ENCODE measurements at regions not wholly inside any gene's neighbourhood (a gene's known extent, or its start where the extent isn't known, plus 50 kb on each side); places are given as distances from the start of the nearest gene placed in this dataset.

GRCh38 chr2:211133766-211134165, 577.4 kb downstream of the CPS1 start:
- no peak for DNase-seq (ENCODE audit: low read depth in 2 of 2, low spot score in 1 of 2)

- no peak for DNase-seq (ENCODE audit: low read depth in 2 of 2, low spot score in 1 of 2)
These were observed 582.2 kb downstream of the CPS1 start for GRCh38 chr2:211138551-211138950.

GRCh38 chr2:211141646-211142045, 585.2 kb downstream of the CPS1 start:
- DNase-seq (ENCODE audit: low read depth in 2 of 2, low spot score in 1 of 2): no peak

- DNase-seq (ENCODE audit: low read depth in 2 of 2, low spot score in 1 of 2): no peak
These were observed 587.7 kb downstream of the CPS1 start for GRCh38 chr2:211144078-211144477.

GRCh38 chr2:211144974-211145665, 588.7 kb downstream of the CPS1 start:
- no peak for DNase-seq (ENCODE audit: low read depth in 2 of 2, low spot score in 1 of 2)

- DNase-seq (ENCODE audit: low read depth in 2 of 2, low spot score in 1 of 2): no peak
These were observed 593.3 kb downstream of the CPS1 start for GRCh38 chr2:211149731-211150130.

GRCh38 chr2:211157211-211157610, 600.8 kb downstream of the CPS1 start:
- no peak for DNase-seq (ENCODE audit: low read depth in 2 of 2, low spot score in 1 of 2)

GRCh38 chr2:211157856-211158463, 601.6 kb downstream of the CPS1 start:
- peak; percentile 13 to 59 for DNase-seq (ENCODE audit: low read depth in 2 of 2, low spot score in 1 of 2)

GRCh38 chr2:211159972-211160371, 603.6 kb downstream of the CPS1 start:
- no peak for DNase-seq (ENCODE audit: low read depth in 2 of 2, low spot score in 1 of 2)

GRCh38 chr2:211161236-211161635, 604.8 kb downstream of the CPS1 start:
- DNase-seq (ENCODE audit: low read depth in 2 of 2, low spot score in 1 of 2): no peak

- DNase-seq (ENCODE audit: low read depth in 2 of 2, low spot score in 1 of 2): no peak
These were observed 606.5 kb downstream of the CPS1 start for GRCh38 chr2:211162911-211163310.

GRCh38 chr2:211170843-211171242, 614.4 kb downstream of the CPS1 start:
- DNase-seq (ENCODE audit: low read depth in 2 of 2, low spot score in 1 of 2): no peak

GRCh38 chr2:211174021-211174420, 617.6 kb downstream of the CPS1 start:
- no peak for DNase-seq (ENCODE audit: low read depth in 2 of 2, low spot score in 1 of 2)

GRCh38 chr2:211174631-211175030, 618.2 kb downstream of the CPS1 start:
- no peak for DNase-seq (ENCODE audit: low read depth in 2 of 2, low spot score in 1 of 2)

- DNase-seq (ENCODE audit: low read depth in 2 of 2, low spot score in 1 of 2): no peak
These were observed 619.6 kb downstream of the CPS1 start for GRCh38 chr2:211175956-211176355.

- no peak for DNase-seq (ENCODE audit: low read depth in 2 of 2, low spot score in 1 of 2)
These were observed 620.2 kb downstream of the CPS1 start for GRCh38 chr2:211176514-211177141.

GRCh38 chr2:211181626-211182025, 625.2 kb downstream of the CPS1 start:
- no peak for DNase-seq (ENCODE audit: low read depth in 2 of 2, low spot score in 1 of 2)

GRCh38 chr2:211187602-211188001, 631.2 kb downstream of the CPS1 start:
- no peak for DNase-seq (ENCODE audit: low read depth in 2 of 2, low spot score in 1 of 2)

- DNase-seq (ENCODE audit: low read depth in 2 of 2, low spot score in 1 of 2): no peak
These were observed 647.6 kb downstream of the CPS1 start for GRCh38 chr2:211203986-211204385.

GRCh38 chr2:211204456-211204855, 648.1 kb downstream of the CPS1 start:
- no peak for DNase-seq (ENCODE audit: low read depth in 2 of 2, low spot score in 1 of 2)

GRCh38 chr2:211204902-211205301, 648.5 kb downstream of the CPS1 start:
- no peak for DNase-seq (ENCODE audit: low read depth in 2 of 2, low spot score in 1 of 2)

- no peak for DNase-seq (ENCODE audit: low read depth in 2 of 2, low spot score in 1 of 2)
These were observed 649.0 kb downstream of the CPS1 start for GRCh38 chr2:211205358-211205757.

- no peak for DNase-seq (ENCODE audit: low read depth in 2 of 2, low spot score in 1 of 2)
These were observed 649.4 kb downstream of the CPS1 start for GRCh38 chr2:211205836-211206235.

Data from stimulated activated CD8-positive, alpha-beta memory T cell treated with anti-CD3 and anti-CD28 coated beads, Interleukin-4, amount 100 ng/mL, for 4 hours (primary cell).